HepG2 (cell line): ENCODE measurements at regions not wholly inside any gene's neighbourhood (a gene's known extent, or its start where the extent isn't known, plus 50 kb on each side); places are given as distances from the start of the nearest gene placed in this dataset.

Experiments used
- CREB1 ChIP-seq, 2 experiments: fragments of 450-650 bp in 1 of 2; IDR thresholded peaks; 2 replicates each; pipeline ENCODE4 v1.6.1; 2016 to 2017; ENCODE audit warnings: control low read depth in 1 of 2, mild to moderate bottlenecking in 1 of 2, missing compliant biosample characterization in 1 of 2, missing genetic modification characterization in 1 of 2
- FOXM1 ChIP-seq: sonication (generic); formaldehyde crosslinking; IDR thresholded peaks from 2 replicates; pipeline ENCODE4 v1.5.0; 2020; ENCODE audit warnings: missing genetic modification reagents
- POLR2A ChIP-seq, 2 experiments: IDR thresholded peaks; 2 replicates each; pipeline ENCODE4 v1.6.1; 2011; ENCODE audit warnings: low read depth in 2 of 2, low read length in 2 of 2, mild to moderate bottlenecking in 1 of 2, moderate library complexity in 1 of 2; ENCODE audit not compliant: insufficient read depth in 1 of 2
- RARG ChIP-seq: sonication (generic); formaldehyde crosslinking; IDR thresholded peaks from 2 replicates; pipeline ENCODE4 v1.4.0; 2020; ENCODE audit warnings: low read depth, mild to moderate bottlenecking, missing genetic modification reagents
- STAT5B ChIP-seq: sonication (generic); formaldehyde crosslinking; IDR thresholded peaks from 2 replicates; pipeline ENCODE4 v1.4.0; 2020; ENCODE audit warnings: missing genetic modification reagents
- YY1 ChIP-seq: IDR thresholded peaks from 2 replicates; pipeline ENCODE4 v1.6.1; 2011; ENCODE audit warnings: low read length, low read depth, moderate library complexity, mild to moderate bottlenecking; ENCODE audit not compliant: insufficient read depth, insufficient replicate concordance
- ZBTB20 ChIP-seq: sonication (generic); formaldehyde crosslinking; IDR thresholded peaks from 2 replicates; pipeline ENCODE4 v1.8.1; 2023; ENCODE audit warnings: missing genetic modification reagents, low read depth, mild to moderate bottlenecking, borderline replicate concordance
- ZSCAN22 ChIP-seq: sonication (generic); formaldehyde crosslinking; IDR thresholded peaks from 2 replicates; pipeline ENCODE4 v1.4.0; 2020; ENCODE audit warnings: mild to moderate bottlenecking, missing genetic modification reagents
- TF ChIP-seq, protein P1 (sequence below): sonication (generic); formaldehyde crosslinking; IDR thresholded peaks from 2 replicates; pipeline ENCODE4 v1.5.0; 2020; ENCODE audit warnings: mild to moderate bottlenecking, missing genetic modification reagents, moderate library complexity

GRCh38 chr5:87113861-87114260 is 153.8 kb upstream of the RASA1 start:
- TF ChIP-seq FOXM1 (CRISPR knock-in tag), result no peak
- no peak for TF ChIP-seq ZBTB20 (CRISPR knock-in tag)
- no peak for TF ChIP-seq POLR2A (IDR thresholded peaks at IDR 0.05; ENCODE audit: insufficient read depth in 1 of 2, low read depth in 2 of 2, low read length in 2 of 2)
- TF ChIP-seq CREB1 (IDR thresholded peaks at IDR 0.05), result no peak
- no peak for TF ChIP-seq CREB1 (CRISPR knock-in tag; IDR thresholded peaks at IDR 0.05)
- no peak for TF ChIP-seq RARG (CRISPR knock-in tag)
- TF ChIP-seq YY1, result no peak
- no peak for TF ChIP-seq ZSCAN22 (CRISPR knock-in tag)
- no peak for TF ChIP-seq STAT5B (CRISPR knock-in tag)
- TF ChIP-seq, protein P1, sequence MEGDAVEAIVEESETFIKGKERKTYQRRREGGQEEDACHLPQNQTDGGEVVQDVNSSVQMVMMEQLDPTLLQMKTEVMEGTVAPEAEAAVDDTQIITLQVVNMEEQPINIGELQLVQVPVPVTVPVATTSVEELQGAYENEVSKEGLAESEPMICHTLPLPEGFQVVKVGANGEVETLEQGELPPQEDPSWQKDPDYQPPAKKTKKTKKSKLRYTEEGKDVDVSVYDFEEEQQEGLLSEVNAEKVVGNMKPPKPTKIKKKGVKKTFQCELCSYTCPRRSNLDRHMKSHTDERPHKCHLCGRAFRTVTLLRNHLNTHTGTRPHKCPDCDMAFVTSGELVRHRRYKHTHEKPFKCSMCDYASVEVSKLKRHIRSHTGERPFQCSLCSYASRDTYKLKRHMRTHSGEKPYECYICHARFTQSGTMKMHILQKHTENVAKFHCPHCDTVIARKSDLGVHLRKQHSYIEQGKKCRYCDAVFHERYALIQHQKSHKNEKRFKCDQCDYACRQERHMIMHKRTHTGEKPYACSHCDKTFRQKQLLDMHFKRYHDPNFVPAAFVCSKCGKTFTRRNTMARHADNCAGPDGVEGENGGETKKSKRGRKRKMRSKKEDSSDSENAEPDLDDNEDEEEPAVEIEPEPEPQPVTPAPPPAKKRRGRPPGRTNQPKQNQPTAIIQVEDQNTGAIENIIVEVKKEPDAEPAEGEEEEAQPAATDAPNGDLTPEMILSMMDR (CRISPR knock-in tag), result no peak
